GM12878 (cell line): ENCODE measurements at regions not wholly inside any gene's neighbourhood (a gene's known extent, or its start where the extent isn't known, plus 50 kb on each side); places are given as distances from the start of the nearest gene placed in this dataset.

ENCODE experiments used
- ATAC-seq: fragments of 200-7000 bp; cut with Tn5 transposase; 3 replicates; pipeline ENCODE4 v1.9.1; 2020; ENCODE audit warnings: mild to moderate bottlenecking, moderate library complexity
- BruUV-seq: library from RNA; stranded (reverse); fragments of 400-500 nt; replicated peaks from 2 replicates; lab custom pipeline; 2021; lab: Mats Ljungman, UMichigan
- CTCF ChIA-PET: fragments of 300-600 bp; sonication (Branson Sonifier 250); formaldehyde crosslinking; extraction: SDS; loops from one replicate; lab custom pipeline; 2021; ENCODE audit warnings: inconsistent platforms; lab: Yijun Ruan, JAX
- POLR2A ChIA-PET: fragments of 350-600 bp; formaldehyde crosslinking; extraction: SDS; loops from one replicate; lab custom pipeline; 2021; ENCODE audit warnings: inconsistent platforms; lab: Charles Lee
- RAD21 ChIA-PET: fragments of 300-600 bp; sonication (Branson Sonifier 250); formaldehyde crosslinking; loops from one replicate; lab custom pipeline; 2023; ENCODE audit warnings: antibody characterized with exemption; ENCODE audit not compliant: unreplicated experiment; lab: Charles Lee
- SMC1A ChIA-PET: fragments of 300-600 bp; sonication (Branson Sonifier 250); formaldehyde crosslinking; loops from one replicate; lab custom pipeline; 2023; ENCODE audit not compliant: unreplicated experiment, uncharacterized antibody; lab: Charles Lee
- DNase-seq: peaks from one replicate; pipeline ENCODE4 v3.0.0-alpha.2; 2011; ENCODE audit warnings: low read depth, low spot score
- FAIRE-seq: peaks from 3 replicates; lab custom pipeline; 2011; peaks lifted over from hg19 to GRCh38; lab: Jason Lieb, UNC
- H2AFZ ChIP-seq: 2 replicates; pipeline ENCODE4 v1.6.0; 2011; ENCODE audit warnings: low read depth, low read length, control low read depth; ENCODE audit not compliant: control insufficient read depth
- H3K27ac ChIP-seq: 2 replicates; pipeline ENCODE4 v1.5.1; 2011; ENCODE audit warnings: control low read depth; ENCODE audit not compliant: control insufficient read depth, insufficient read depth
- H3K27me3 ChIP-seq, 2 experiments: replicated peaks in 1 of 2; 2 replicates each; pipeline versions ENCODE4 v1.6.0 to v1.6.1; 2011; ENCODE audit warnings: low read length in 1 of 2; ENCODE audit not compliant: control insufficient read depth in 2 of 2, insufficient read depth in 2 of 2
- H3K36me3 ChIP-seq, 2 experiments: 2 replicates each; pipeline ENCODE4 v1.5.1; 2011; ENCODE audit warnings: low read length in 1 of 2; ENCODE audit not compliant: control insufficient read depth in 2 of 2, insufficient read depth in 2 of 2
- H3K4me1 ChIP-seq: 2 replicates; pipeline ENCODE4 v1.6.1; 2011; ENCODE audit warnings: mild to moderate bottlenecking, low read length, moderate library complexity, mixed read lengths; ENCODE audit not compliant: control insufficient read depth, insufficient read depth
- H3K4me2 ChIP-seq: 2 replicates; pipeline ENCODE4 v1.6.0; 2011; ENCODE audit warnings: control low read depth; ENCODE audit not compliant: control insufficient read depth, insufficient read depth
- H3K4me3 ChIP-seq: fragments of 200-600 bp; sonication (generic); 2 replicates; pipeline ENCODE4 v1.5.1; 2016
- H3K79me2 ChIP-seq: 2 replicates; pipeline ENCODE4 v1.6.0; 2011; ENCODE audit warnings: low read length; ENCODE audit not compliant: control insufficient read depth, insufficient read depth
- H3K9ac ChIP-seq: 2 replicates; pipeline ENCODE4 v1.8.0; 2011; ENCODE audit warnings: low read length, control low read depth, mixed read lengths; ENCODE audit not compliant: control insufficient read depth, insufficient read depth
- H3K9me3 ChIP-seq: replicated peaks from 3 replicates; pipeline ENCODE4 v1.5.1; 2011; ENCODE audit warnings: mild to moderate bottlenecking, low read length; ENCODE audit not compliant: control insufficient read depth, insufficient read depth
- H4K20me1 ChIP-seq: 2 replicates; pipeline ENCODE4 v1.6.0; 2011; ENCODE audit not compliant: control insufficient read depth, insufficient read depth
- BCL11A ChIP-seq: IDR thresholded peaks from 2 replicates; pipeline ENCODE4 v1.6.1; 2011; ENCODE audit warnings: low read depth, low read length
- BMI1 ChIP-seq: fragments of 450-650 bp; IDR thresholded peaks from 2 replicates; pipeline ENCODE4 v1.6.1; 2016; ENCODE audit warnings: mild to moderate bottlenecking, moderate library complexity, borderline replicate concordance
- FOS ChIP-seq: IDR thresholded peaks from 3 replicates; pipeline ENCODE4 v1.6.1; 2011; ENCODE audit warnings: borderline replicate concordance; ENCODE audit not compliant: insufficient read length; ENCODE audit errors: extremely low read depth
- KAT2A ChIP-seq: conservative IDR thresholded peaks from 2 replicates; pipeline ENCODE4 v1.6.1; 2011; ENCODE audit warnings: low read depth, low read length; ENCODE audit not compliant: control insufficient read depth
- LARP7 ChIP-seq: fragments of 450-650 bp; IDR thresholded peaks from 2 replicates; pipeline ENCODE4 v1.6.1; 2017; ENCODE audit warnings: mild to moderate bottlenecking
- NFYA ChIP-seq: IDR thresholded peaks from 2 replicates; pipeline ENCODE4 v1.6.1; 2011; ENCODE audit warnings: low read depth, mild to moderate bottlenecking, low read length, improper control_type of control experiment, borderline replicate concordance
- NR2F1 ChIP-seq: fragments of 450-650 bp; conservative IDR thresholded peaks from 2 replicates; pipeline ENCODE4 v1.6.1; 2017; ENCODE audit warnings: mild to moderate bottlenecking
- RAD51 ChIP-seq: fragments of 450-650 bp; IDR thresholded peaks from 2 replicates; pipeline ENCODE4 v1.6.1; 2016; ENCODE audit warnings: moderate library complexity, mild to moderate bottlenecking, inconsistent platforms
- SIX5 ChIP-seq: IDR thresholded peaks from 2 replicates; pipeline ENCODE4 v1.6.1; 2011; ENCODE audit warnings: mild to moderate bottlenecking, low read depth, low read length, moderate library complexity; ENCODE audit not compliant: severe bottlenecking
- SRF ChIP-seq, 2 experiments: IDR thresholded peaks; 2 replicates each; pipeline ENCODE4 v1.6.1; 2011; ENCODE audit warnings: low read depth in 2 of 2, low read length in 2 of 2, mild to moderate bottlenecking in 1 of 2, moderate library complexity in 1 of 2
- SUZ12 ChIP-seq: fragments of 200-600 bp; sonication (generic); IDR thresholded peaks from one replicate; pipeline ENCODE4 v1.6.1; 2018; ENCODE audit warnings: antibody characterized with exemption, mild to moderate bottlenecking; ENCODE audit not compliant: unreplicated experiment
- TCF3 ChIP-seq: IDR thresholded peaks from 2 replicates; pipeline ENCODE4 v1.6.1; 2012; ENCODE audit warnings: low read depth, mild to moderate bottlenecking, low read length, borderline replicate concordance; ENCODE audit not compliant: insufficient read depth
- WRNIP1 ChIP-seq: IDR thresholded peaks from 2 replicates; pipeline ENCODE4 v1.6.1; 2011; ENCODE audit warnings: low read depth, low read length, improper control_type of control experiment, borderline replicate concordance
- WGBS: methylation state at CpG from one replicate; pipeline ENCODE4 v1.1.6; 2016; ENCODE audit warnings: low lambda C conversion rate; ENCODE audit not compliant: insufficient replicate concordance, insufficient coverage; ENCODE audit errors: missing lambda C conversion rate; 5-methylcytosine and 5-hydroxymethylcytosine counted together
- in situ Hi-C: fragments of 300-500 bp; cut with MboI; formaldehyde crosslinking; loops from 9 replicates; pipeline ENCODE4 v1.14.3; 2018; ENCODE audit warnings: mixed read lengths
- intact Hi-C: fragments of 100-400 bp; cut with micrococcal nuclease; formaldehyde crosslinking; loops from one replicate; pipeline ENCODE4 v1.14.2; 2022; ENCODE audit not compliant: unreplicated experiment
- TF ChIP-seq, protein P1 (sequence below): fragments of 450-650 bp; IDR thresholded peaks from 2 replicates; pipeline ENCODE4 v1.6.1; 2017; ENCODE audit warnings: low read depth, mild to moderate bottlenecking, moderate library complexity
- TF ChIP-seq, protein P2 (sequence below): fragments of 450-650 bp; IDR thresholded peaks from 2 replicates; pipeline ENCODE4 v1.6.1; 2017; ENCODE audit warnings: antibody characterized with exemption, mild to moderate bottlenecking, moderate library complexity
- TF ChIP-seq, protein P3 (sequence below): fragments of 150-350 bp; IDR thresholded peaks from 2 replicates; pipeline ENCODE4 v1.6.1; 2014; ENCODE audit warnings: mild to moderate bottlenecking, low read depth, low read length

GRCh38 chr10:2284071-2284470 is 546.7 kb upstream of the ADARB2 start:
- TF ChIP-seq SRF (IDR thresholded peaks at IDR 0.05; ENCODE audit: low read depth in 2 of 2, low read length in 2 of 2) (no peak), WRNIP1 (no peak), TCF3 (no peak), NFYA (no peak), BCL11A (no peak), SIX5 (no peak), SUZ12 (no peak), RAD51 (no peak), FOS (no peak), LARP7 (no peak), BMI1 (no peak), NR2F1 (no peak), KAT2A (no peak)
- TF ChIP-seq, protein P1, sequence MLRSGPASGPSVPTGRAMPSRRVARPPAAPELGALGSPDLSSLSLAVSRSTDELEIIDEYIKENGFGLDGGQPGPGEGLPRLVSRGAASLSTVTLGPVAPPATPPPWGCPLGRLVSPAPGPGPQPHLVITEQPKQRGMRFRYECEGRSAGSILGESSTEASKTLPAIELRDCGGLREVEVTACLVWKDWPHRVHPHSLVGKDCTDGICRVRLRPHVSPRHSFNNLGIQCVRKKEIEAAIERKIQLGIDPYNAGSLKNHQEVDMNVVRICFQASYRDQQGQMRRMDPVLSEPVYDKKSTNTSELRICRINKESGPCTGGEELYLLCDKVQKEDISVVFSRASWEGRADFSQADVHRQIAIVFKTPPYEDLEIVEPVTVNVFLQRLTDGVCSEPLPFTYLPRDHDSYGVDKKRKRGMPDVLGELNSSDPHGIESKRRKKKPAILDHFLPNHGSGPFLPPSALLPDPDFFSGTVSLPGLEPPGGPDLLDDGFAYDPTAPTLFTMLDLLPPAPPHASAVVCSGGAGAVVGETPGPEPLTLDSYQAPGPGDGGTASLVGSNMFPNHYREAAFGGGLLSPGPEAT = no peak
- TF ChIP-seq, protein P2, sequence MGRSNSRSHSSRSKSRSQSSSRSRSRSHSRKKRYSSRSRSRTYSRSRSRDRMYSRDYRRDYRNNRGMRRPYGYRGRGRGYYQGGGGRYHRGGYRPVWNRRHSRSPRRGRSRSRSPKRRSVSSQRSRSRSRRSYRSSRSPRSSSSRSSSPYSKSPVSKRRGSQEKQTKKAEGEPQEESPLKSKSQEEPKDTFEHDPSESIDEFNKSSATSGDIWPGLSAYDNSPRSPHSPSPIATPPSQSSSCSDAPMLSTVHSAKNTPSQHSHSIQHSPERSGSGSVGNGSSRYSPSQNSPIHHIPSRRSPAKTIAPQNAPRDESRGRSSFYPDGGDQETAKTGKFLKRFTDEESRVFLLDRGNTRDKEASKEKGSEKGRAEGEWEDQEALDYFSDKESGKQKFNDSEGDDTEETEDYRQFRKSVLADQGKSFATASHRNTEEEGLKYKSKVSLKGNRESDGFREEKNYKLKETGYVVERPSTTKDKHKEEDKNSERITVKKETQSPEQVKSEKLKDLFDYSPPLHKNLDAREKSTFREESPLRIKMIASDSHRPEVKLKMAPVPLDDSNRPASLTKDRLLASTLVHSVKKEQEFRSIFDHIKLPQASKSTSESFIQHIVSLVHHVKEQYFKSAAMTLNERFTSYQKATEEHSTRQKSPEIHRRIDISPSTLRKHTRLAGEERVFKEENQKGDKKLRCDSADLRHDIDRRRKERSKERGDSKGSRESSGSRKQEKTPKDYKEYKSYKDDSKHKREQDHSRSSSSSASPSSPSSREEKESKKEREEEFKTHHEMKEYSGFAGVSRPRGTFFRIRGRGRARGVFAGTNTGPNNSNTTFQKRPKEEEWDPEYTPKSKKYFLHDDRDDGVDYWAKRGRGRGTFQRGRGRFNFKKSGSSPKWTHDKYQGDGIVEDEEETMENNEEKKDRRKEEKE = no peak
- TF ChIP-seq, protein P3, sequence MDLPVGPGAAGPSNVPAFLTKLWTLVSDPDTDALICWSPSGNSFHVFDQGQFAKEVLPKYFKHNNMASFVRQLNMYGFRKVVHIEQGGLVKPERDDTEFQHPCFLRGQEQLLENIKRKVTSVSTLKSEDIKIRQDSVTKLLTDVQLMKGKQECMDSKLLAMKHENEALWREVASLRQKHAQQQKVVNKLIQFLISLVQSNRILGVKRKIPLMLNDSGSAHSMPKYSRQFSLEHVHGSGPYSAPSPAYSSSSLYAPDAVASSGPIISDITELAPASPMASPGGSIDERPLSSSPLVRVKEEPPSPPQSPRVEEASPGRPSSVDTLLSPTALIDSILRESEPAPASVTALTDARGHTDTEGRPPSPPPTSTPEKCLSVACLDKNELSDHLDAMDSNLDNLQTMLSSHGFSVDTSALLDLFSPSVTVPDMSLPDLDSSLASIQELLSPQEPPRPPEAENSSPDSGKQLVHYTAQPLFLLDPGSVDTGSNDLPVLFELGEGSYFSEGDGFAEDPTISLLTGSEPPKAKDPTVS = no peak
- TF ChIP-seq, all 136 proteins: peak for 0
- no peak overlapping the region for H3K4me2 ChIP-seq
- FAIRE-seq (no peak), ATAC-seq (no peak), DNase-seq (no peak)
- RAD21 ChIA-PET = no interaction called here
- SMC1A ChIA-PET = no interaction called here
- no peak overlapping the region for H3K9ac ChIP-seq
- H2AFZ ChIP-seq = no peak overlapping the region
- H3K79me2 ChIP-seq = no peaks in the 10 kb centered on the region
- POLR2A ChIA-PET = no interaction called here
- no peaks in the 10 kb centered on the region for H4K20me1 ChIP-seq
- H3K27me3 ChIP-seq = no peaks in the 10 kb centered on the region
- CTCF ChIA-PET = no interaction called here
- H3K4me3 ChIP-seq = no peak overlapping the region
- no peak overlapping the region for H3K27ac ChIP-seq
- H3K36me3 ChIP-seq = no peaks in the 10 kb centered on the region
- intact Hi-C loops = no loop called here
- WGBS = 21% methylated on average over 12 of the region's 12 CpGs
- no TSS peak for BruUV-seq
- no peaks in the 10 kb centered on the region for H3K9me3 ChIP-seq
- in situ Hi-C loops = no loop called here
- H3K4me1 ChIP-seq = no peaks in the 10 kb centered on the region
